Lower leg skin (tissue), 4 donors: ENCODE measurements at regions not wholly inside any gene's neighbourhood (a gene's known extent, or its start where the extent isn't known, plus 50 kb on each side); places are given as distances from the start of the nearest gene placed in this dataset.

Experiments used
- DNase-seq, 2 donors: peaks; one replicate each; pipeline ENCODE4 v3.0.0-alpha.2; 2019; ENCODE audit warnings: low spot score in 2 of 2
- H3K4me3 ChIP-seq: fragments of 200-600 bp; sonication (generic); 2 replicates; pipeline ENCODE4 v1.5.1; 2017; ENCODE audit warnings: mild to moderate bottlenecking, low read depth; ENCODE audit not compliant: poor library complexity, severe bottlenecking
- POLR2A ChIP-seq, 2 donors: fragments of 450-650 bp; IDR thresholded peaks; one replicate each; pipeline ENCODE4 v1.6.1; 2016 to 2017; ENCODE audit warnings: antibody characterized with exemption in 2 of 2, mild to moderate bottlenecking in 1 of 2, moderate library complexity in 1 of 2
- WGBS, 2 donors: methylation state at CpG; one replicate each; pipeline ENCODE4 v1.1.5; 2018; 5-methylcytosine and 5-hydroxymethylcytosine counted together
- intact Hi-C: fragments of 100-400 bp; cut with DNase I; formaldehyde crosslinking; loops from one replicate; pipeline ENCODE4 v1.15.0; 2023; ENCODE audit warnings: low total_unique reads
- TF ChIP-seq, protein P1 (sequence below), 3 donors: fragments of 450-650 bp; IDR thresholded peaks; one replicate each; pipeline ENCODE4 v1.5.1; 2016; ENCODE audit warnings: antibody characterized with exemption in 3 of 3, mild to moderate bottlenecking in 3 of 3, moderate library complexity in 2 of 3

DNA sequence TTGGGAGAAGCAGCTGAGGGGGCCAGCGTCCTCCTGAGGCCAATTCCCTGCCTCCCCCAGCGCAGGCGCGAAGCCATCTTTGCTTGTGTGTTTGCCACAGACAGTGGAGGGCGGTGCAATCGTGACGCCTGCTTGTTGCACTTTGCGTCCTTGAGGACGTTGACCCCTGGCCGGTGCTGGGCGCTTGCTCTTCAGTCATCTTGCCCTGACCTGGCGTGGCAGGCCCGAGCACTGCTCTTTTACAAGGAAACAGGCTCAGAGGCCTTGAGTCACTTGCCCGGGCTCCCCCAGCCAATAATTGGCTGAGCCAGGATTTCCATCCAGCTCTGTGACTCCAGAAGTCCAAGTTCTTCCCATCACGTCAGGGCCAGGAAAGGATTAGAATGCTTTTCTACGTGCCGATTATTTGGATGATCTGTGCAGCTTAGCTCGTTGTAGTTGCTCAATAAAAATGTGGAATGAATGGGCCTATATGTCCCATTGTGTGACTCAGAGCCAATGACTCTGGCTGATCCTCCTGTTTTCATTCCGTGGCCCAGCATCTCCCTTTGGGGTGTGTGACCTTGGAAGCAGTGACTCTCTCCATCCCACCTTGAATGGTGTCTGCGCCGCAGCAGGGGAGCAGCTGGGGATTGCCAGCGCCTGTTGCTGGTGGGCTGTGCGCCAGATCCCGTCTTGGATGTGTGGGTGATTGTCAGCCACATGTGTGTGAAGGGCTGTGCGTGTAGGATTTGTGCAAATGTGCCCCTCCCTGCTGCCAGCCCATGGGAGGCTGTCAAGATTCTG is 214.1 kb downstream of the SEC14L1 start:
- H3K4me3 ChIP-seq = no peak overlapping the region
- DNase-seq = peak; percentile 59 to 86
- intact Hi-C loops = no loop called here
- 42 to 53% methylated on average over 25 of the region's 25 CpGs for WGBS, 2 donors
- TF ChIP-seq POLR2A (IDR thresholded peaks at IDR 0.05) = no peak
- TF ChIP-seq, protein P1, sequence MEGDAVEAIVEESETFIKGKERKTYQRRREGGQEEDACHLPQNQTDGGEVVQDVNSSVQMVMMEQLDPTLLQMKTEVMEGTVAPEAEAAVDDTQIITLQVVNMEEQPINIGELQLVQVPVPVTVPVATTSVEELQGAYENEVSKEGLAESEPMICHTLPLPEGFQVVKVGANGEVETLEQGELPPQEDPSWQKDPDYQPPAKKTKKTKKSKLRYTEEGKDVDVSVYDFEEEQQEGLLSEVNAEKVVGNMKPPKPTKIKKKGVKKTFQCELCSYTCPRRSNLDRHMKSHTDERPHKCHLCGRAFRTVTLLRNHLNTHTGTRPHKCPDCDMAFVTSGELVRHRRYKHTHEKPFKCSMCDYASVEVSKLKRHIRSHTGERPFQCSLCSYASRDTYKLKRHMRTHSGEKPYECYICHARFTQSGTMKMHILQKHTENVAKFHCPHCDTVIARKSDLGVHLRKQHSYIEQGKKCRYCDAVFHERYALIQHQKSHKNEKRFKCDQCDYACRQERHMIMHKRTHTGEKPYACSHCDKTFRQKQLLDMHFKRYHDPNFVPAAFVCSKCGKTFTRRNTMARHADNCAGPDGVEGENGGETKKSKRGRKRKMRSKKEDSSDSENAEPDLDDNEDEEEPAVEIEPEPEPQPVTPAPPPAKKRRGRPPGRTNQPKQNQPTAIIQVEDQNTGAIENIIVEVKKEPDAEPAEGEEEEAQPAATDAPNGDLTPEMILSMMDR (IDR thresholded peaks at IDR 0.05) = no peak

DNA sequence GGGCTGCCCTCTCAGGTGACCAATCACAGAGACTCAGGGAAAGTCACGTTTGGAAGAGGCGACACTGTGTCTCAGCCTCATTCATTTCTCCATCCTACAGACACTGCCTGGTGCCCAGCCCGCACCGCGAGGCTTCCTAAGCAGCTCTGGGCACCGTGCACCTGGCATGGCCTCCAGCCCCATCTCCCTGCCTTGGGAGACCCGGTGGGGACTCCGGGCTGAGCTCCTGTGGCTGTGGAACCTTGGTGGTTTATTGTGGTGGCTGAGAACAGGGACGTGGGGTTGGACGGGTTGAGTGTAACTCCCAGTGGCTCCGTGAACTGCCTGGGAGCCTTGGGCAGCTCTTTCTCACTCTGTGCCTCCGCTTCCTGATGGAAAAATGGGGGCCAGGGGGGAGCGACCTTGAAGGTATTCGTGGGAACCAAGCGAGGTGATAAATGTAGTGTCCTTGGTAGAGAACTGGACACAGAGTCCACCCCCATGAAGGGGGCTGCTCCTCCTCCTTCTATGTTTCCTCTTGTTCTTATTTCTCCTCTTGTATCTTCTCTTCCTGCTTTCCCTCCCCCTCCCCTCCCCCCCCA is 215.4 kb downstream of the SEC14L1 start:
- intact Hi-C loops = no loop called here
- no peak for TF ChIP-seq POLR2A (IDR thresholded peaks at IDR 0.05)
- TF ChIP-seq, protein P1 (IDR thresholded peaks at IDR 0.05) = no peak
- H3K4me3 ChIP-seq = no peak overlapping the region
- 46 to 59% methylated on average over 11 to 15 of the region's 15 CpGs for WGBS, 2 donors
- peak; percentile 13 to 76 for DNase-seq

DNA sequence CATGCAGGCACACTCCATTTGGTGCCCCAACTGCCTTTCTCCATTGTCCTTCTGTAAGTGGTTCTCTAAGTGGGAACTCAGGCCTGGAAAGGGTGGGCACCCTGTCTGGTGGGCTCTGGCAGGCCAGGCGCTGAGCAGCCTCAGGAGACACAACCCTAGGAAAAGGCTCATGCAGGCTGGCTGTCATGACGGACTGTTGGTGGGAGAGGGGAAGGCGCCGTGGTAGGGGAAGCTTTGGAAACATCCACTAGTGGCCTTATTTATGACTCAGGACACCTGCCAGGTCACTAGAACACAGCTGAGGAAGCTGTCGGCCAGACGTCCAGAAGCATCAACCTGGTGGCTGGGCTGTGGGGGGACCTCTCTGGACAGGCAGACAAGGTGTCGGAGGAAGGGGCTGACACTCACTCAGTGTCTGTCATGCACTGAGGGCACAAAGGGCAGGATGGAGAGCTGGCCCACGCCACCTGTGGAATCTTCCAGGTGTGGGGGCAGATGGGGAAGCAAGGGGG is 216.0 kb downstream of the SEC14L1 start:
- TF ChIP-seq POLR2A (IDR thresholded peaks at IDR 0.05) = no peak
- TF ChIP-seq, protein P1 (IDR thresholded peaks at IDR 0.05) = no peak
- intact Hi-C loops = no loop called here
- no peak overlapping the region for H3K4me3 ChIP-seq
- 72 to 89% methylated on average over 8 of the region's 8 CpGs for WGBS, 2 donors
- peak; percentile 13 to 85 for DNase-seq

DNA sequence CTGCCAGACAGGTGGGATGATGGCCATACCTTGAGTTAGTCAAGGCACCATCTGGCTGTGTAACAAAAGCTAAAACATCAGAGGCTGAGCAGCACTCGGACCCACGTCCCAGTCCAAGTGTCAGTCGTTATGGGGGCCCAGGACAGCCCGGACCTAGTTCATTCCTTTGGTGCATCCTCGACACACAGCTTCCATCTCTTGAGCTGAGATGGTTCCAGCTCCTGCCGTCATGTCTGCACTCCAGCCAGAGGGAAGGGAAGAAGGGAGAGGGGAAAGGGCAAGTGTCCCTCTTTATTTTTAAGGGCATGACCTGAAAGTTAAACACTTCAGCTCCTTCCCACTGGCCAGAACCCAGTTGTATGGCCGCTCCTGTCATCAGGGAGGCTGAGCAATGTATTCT is 218.0 kb downstream of the SEC14L1 start:
- H3K4me3 ChIP-seq = no peak overlapping the region
- peak; percentile 12 to 64 for DNase-seq
- intact Hi-C loops = no loop called here
- TF ChIP-seq, protein P1 (IDR thresholded peaks at IDR 0.05) = no peak
- TF ChIP-seq POLR2A (IDR thresholded peaks at IDR 0.05) = no peak
- WGBS, 2 donors = 82 to 89% methylated on average over 7 of the region's 7 CpGs

DNA sequence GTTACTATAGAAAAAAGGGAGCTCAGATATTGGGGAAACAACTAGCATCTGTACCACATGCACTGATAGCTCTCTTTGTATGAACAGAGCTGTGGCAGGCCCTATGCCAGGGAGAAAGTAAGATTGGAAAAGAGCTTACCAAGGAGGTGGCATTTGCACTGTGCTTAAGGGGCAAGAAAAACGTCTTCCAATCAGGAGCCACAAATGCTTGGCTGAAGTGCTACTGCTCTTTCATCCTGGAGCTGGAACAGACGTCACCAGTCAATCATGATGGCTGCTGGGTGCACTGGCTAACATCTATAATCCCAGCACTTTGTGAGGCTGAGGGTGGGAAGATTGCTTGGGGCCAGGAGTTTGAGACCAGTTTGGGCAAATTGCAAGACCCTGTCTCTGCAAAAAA is 218.5 kb downstream of the SEC14L1 start:
- WGBS, 2 donors = 52 to 66% methylated on average over 2 of the region's 2 CpGs
- intact Hi-C loops = no loop called here
- DNase-seq = peak; percentile 10 to 23

More for the DNA sequence above, 218.5 kb downstream of the SEC14L1 start:
- no peak overlapping the region for H3K4me3 ChIP-seq
- no peak for TF ChIP-seq POLR2A (IDR thresholded peaks at IDR 0.05)
- TF ChIP-seq, protein P1 (IDR thresholded peaks at IDR 0.05) = no peak
